Suprapubic skin (tissue), 4 donors: ENCODE measurements at regions not wholly inside any gene's neighbourhood (a gene's known extent, or its start where the extent isn't known, plus 50 kb on each side); places are given as distances from the start of the nearest gene placed in this dataset.

Experiments used
- DNase-seq, 2 donors: peaks; one replicate each; pipeline ENCODE4 v3.0.0-alpha.2; 2019; ENCODE audit warnings: low spot score in 2 of 2
- H3K27ac ChIP-seq: fragments of 200-600 bp; sonication (generic); one replicate; pipeline ENCODE4 v1.5.1; 2019
- H3K27me3 ChIP-seq: fragments of 200-600 bp; sonication (generic); one replicate; pipeline ENCODE4 v1.5.1; 2019
- H3K36me3 ChIP-seq: fragments of 200-600 bp; sonication (generic); one replicate; pipeline ENCODE4 v1.5.1; 2019
- H3K4me1 ChIP-seq: fragments of 200-600 bp; sonication (generic); one replicate; pipeline ENCODE4 v1.5.1; 2019
- H3K4me3 ChIP-seq: fragments of 200-600 bp; sonication (generic); one replicate; pipeline ENCODE4 v1.5.1; 2019; ENCODE audit warnings: mild to moderate bottlenecking
- H3K9me3 ChIP-seq: fragments of 200-600 bp; sonication (generic); one replicate; pipeline ENCODE4 v1.5.1; 2019
- EP300 ChIP-seq: sonication (generic); formaldehyde crosslinking; IDR thresholded peaks from one replicate; pipeline ENCODE4 v1.6.1; 2017; ENCODE audit warnings: antibody characterized with exemption
- POLR2A ChIP-seq, 2 donors: fragments of 450-650 bp; IDR thresholded peaks; one replicate each; pipeline ENCODE4 v1.6.1; 2017; ENCODE audit warnings: antibody characterized with exemption in 2 of 2, mild to moderate bottlenecking in 2 of 2, moderate library complexity in 2 of 2
- POLR2AphosphoS5 ChIP-seq, 3 donors: sonication (generic); formaldehyde crosslinking; IDR thresholded peaks; one replicate each; pipeline ENCODE4 v1.6.1; 2017; ENCODE audit warnings: antibody characterized with exemption in 3 of 3
- WGBS: methylation state at CpG from one replicate; pipeline ENCODE4 v1.1.5; 2018; 5-methylcytosine and 5-hydroxymethylcytosine counted together
- TF ChIP-seq, protein P1 (sequence below), 2 donors: fragments of 200-600 bp in 1 of 2; fragments of 450-650 bp in 1 of 2; sonication (generic) in 1 of 2; IDR thresholded peaks; one replicate each; pipeline ENCODE4 v1.5.1; 2016 to 2019; ENCODE audit warnings: antibody characterized with exemption in 2 of 2, mild to moderate bottlenecking in 1 of 2, moderate library complexity in 1 of 2

DNA sequence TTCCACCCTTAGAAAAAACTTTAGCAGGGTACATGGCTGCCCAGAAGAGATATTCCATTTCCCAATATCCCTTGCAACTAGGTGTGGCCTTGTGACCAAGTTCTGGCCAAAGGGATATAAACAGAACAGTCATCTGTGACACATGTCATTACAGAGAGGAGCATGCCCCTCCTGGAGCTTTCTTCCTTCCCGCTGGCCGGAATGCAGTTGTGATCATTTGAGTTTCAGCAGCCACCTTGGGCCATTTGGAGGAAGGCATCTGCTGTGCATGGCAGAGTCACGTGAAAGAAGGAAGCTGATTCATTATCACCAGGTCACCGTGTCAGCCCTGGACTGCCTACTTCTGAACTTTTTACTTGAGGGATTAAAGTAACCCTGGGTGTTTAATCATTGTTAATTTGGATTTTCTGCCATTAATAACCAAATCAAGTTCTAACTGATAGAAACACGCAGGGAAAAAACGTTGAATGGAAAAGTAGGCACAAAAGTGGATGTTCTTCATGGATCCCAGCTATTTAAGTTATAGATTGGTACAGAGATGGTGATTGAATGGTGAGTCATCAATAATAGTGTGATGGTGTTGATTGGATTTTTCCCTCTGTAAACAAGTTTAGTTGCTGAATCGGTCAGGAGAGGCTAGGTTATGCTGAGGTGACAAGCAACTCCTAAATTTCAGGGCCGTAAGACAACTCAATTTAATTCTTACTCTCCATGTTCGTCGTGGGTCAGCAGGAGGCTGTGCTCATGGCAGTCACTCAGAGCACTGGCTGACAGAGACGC is 80.7 kb upstream of the CCDC167 start:
- no peak for DNase-seq
- 85% methylated on average over 11 of the region's 11 CpGs for WGBS

GRCh38 chr6:37579444-37580067 is 79.9 kb upstream of the CCDC167 start:
- Histone ChIP-seq H3K4me3 (no peak overlapping the region), H3K27me3 (peaks cover 6% of the 10 kb centered on the region), H3K4me1 (no peaks in the 10 kb centered on the region), H3K9me3 (no peaks in the 10 kb centered on the region), H3K36me3 (no peaks in the 10 kb centered on the region), H3K27ac (no peak overlapping the region)
- TF ChIP-seq POLR2A (IDR thresholded peaks at IDR 0.05) (no peak), POLR2AphosphoS5 (IDR thresholded peaks at IDR 0.05) (no peak), EP300 (no peak)
- TF ChIP-seq, protein P1, sequence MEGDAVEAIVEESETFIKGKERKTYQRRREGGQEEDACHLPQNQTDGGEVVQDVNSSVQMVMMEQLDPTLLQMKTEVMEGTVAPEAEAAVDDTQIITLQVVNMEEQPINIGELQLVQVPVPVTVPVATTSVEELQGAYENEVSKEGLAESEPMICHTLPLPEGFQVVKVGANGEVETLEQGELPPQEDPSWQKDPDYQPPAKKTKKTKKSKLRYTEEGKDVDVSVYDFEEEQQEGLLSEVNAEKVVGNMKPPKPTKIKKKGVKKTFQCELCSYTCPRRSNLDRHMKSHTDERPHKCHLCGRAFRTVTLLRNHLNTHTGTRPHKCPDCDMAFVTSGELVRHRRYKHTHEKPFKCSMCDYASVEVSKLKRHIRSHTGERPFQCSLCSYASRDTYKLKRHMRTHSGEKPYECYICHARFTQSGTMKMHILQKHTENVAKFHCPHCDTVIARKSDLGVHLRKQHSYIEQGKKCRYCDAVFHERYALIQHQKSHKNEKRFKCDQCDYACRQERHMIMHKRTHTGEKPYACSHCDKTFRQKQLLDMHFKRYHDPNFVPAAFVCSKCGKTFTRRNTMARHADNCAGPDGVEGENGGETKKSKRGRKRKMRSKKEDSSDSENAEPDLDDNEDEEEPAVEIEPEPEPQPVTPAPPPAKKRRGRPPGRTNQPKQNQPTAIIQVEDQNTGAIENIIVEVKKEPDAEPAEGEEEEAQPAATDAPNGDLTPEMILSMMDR (IDR thresholded peaks at IDR 0.05), result no peak
- DNase-seq, result no peak
- 66% methylated on average over 7 of the region's 7 CpGs for WGBS

More for the DNA sequence above, 80.7 kb upstream of the CCDC167 start:
- Histone ChIP-seq H3K4me3 (no peak overlapping the region), H3K27me3 (peaks cover 14% of the 10 kb centered on the region), H3K9me3 (no peaks in the 10 kb centered on the region), H3K27ac (no peak overlapping the region), H3K4me1 (no peaks in the 10 kb centered on the region), H3K36me3 (no peaks in the 10 kb centered on the region)
- no peak for TF ChIP-seq POLR2A (IDR thresholded peaks at IDR 0.05)
- TF ChIP-seq POLR2AphosphoS5 (IDR thresholded peaks at IDR 0.05), result no peak
- TF ChIP-seq EP300, result no peak
- TF ChIP-seq, protein P1 (IDR thresholded peaks at IDR 0.05), result no peak

DNA sequence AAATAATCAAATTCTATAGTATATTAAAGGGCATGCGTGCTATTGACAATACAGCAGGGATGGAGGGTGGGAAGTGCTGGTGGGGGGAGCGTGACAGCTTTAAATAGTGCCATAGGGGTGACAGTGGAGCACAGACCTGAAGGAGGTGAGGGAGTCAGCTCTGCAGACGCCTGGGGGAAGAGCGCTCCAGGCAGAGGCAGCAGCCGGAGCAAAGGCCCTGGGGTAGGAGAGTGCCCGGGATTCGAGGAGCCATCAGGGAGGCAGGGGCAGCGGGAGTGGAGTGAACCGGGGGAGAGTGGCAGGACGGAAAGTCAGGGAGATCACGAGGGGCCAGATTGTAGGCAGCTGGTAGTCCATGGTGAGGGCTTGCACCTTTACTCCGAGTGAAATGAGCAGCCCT is 78.4 kb upstream of the CCDC167 start:
- H3K9me3 ChIP-seq, result no peaks in the 10 kb centered on the region
- H3K27ac ChIP-seq, result no peak overlapping the region
- WGBS, result 89% methylated on average over 12 of the region's 12 CpGs
- no peaks in the 10 kb centered on the region for H3K4me1 ChIP-seq
- TF ChIP-seq, protein P1 (IDR thresholded peaks at IDR 0.05), result no peak
- TF ChIP-seq EP300 (no peak), POLR2A (IDR thresholded peaks at IDR 0.05) (no peak), POLR2AphosphoS5 (IDR thresholded peaks at IDR 0.05) (no peak)
- DNase-seq, result no peak
- no peaks in the 10 kb centered on the region for H3K27me3 ChIP-seq
- no peak overlapping the region for H3K4me3 ChIP-seq
- H3K36me3 ChIP-seq, result no peaks in the 10 kb centered on the region

- H3K27ac ChIP-seq, result no peak overlapping the region
These were observed 76.6 kb upstream of the CCDC167 start for GRCh38 chr6:37576336-37576737.

DNA sequence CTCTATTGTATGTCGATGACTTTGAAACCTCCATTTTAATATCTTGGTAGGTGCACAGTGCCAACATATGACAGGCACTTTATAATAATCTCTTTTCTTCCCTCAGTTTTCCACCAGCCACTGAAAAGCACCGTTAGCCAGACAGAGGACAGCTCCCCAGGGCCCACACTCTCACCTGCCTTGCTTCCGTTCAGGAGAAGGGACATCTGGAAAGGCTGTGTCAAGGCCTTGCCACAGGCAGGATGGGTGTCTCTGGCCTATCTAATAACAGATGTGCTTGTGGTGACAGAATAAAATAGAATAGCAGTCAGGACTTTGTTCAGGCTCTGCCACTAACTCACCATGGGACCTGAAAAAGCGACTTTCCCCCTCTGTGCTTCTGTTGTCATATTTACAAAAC is 75.5 kb upstream of the CCDC167 start:
- no peak overlapping the region for H3K27ac ChIP-seq
- no peak for TF ChIP-seq EP300
- TF ChIP-seq, protein P1 (IDR thresholded peaks at IDR 0.05), result no peak
- TF ChIP-seq POLR2AphosphoS5 (IDR thresholded peaks at IDR 0.05), result no peak
- no peak for TF ChIP-seq POLR2A (IDR thresholded peaks at IDR 0.05)
- peaks cover 17% of the 10 kb centered on the region for H3K27me3 ChIP-seq
- no peaks in the 10 kb centered on the region for H3K4me1 ChIP-seq
- WGBS, result 83% methylated on average over 4 of the region's 4 CpGs
- no peaks in the 10 kb centered on the region for H3K36me3 ChIP-seq
- H3K9me3 ChIP-seq, result no peaks in the 10 kb centered on the region
- H3K4me3 ChIP-seq, result no peak overlapping the region
- no peak for DNase-seq

More at GRCh38 chr6:37576336-37576737, 76.6 kb upstream of the CCDC167 start:
- DNase-seq, result no peak
- H3K27me3 ChIP-seq, result peaks cover 8% of the 10 kb centered on the region
- H3K36me3 ChIP-seq, result no peaks in the 10 kb centered on the region
- no peaks in the 10 kb centered on the region for H3K9me3 ChIP-seq
- TF ChIP-seq EP300, result no peak
- TF ChIP-seq POLR2A (IDR thresholded peaks at IDR 0.05), result no peak
- TF ChIP-seq, protein P1 (IDR thresholded peaks at IDR 0.05), result no peak
- no peaks in the 10 kb centered on the region for H3K4me1 ChIP-seq
- 71% methylated on average over 7 of the region's 7 CpGs for WGBS
- H3K4me3 ChIP-seq, result no peak overlapping the region
